ENCODE measurements at regions not wholly inside any gene's neighbourhood (a gene's known extent, or its start where the extent isn't known, plus 50 kb on each side); places are given as distances from the start of the nearest gene placed in this dataset.

DNA sequence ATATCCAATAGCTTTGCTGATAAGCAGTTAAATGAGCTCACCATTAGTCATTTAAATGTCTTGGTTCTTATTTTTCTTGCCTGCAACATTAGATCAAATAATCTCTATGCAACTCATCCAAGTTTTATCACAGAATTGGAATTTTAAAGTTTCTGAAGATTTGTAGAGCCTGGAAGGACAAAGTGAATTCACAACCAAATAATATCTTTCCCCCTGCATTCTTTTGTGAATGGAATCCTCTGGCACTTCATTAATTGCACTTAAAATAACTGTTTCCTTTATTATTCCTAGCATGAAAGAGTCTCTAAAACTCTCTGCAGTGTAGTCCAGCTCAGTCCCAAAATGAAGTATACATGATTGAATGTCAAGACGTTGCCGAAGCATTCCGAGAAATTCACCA is 345.6 kb upstream of the TGFBR2 start:
- TF ChIP-seq, protein P1, sequence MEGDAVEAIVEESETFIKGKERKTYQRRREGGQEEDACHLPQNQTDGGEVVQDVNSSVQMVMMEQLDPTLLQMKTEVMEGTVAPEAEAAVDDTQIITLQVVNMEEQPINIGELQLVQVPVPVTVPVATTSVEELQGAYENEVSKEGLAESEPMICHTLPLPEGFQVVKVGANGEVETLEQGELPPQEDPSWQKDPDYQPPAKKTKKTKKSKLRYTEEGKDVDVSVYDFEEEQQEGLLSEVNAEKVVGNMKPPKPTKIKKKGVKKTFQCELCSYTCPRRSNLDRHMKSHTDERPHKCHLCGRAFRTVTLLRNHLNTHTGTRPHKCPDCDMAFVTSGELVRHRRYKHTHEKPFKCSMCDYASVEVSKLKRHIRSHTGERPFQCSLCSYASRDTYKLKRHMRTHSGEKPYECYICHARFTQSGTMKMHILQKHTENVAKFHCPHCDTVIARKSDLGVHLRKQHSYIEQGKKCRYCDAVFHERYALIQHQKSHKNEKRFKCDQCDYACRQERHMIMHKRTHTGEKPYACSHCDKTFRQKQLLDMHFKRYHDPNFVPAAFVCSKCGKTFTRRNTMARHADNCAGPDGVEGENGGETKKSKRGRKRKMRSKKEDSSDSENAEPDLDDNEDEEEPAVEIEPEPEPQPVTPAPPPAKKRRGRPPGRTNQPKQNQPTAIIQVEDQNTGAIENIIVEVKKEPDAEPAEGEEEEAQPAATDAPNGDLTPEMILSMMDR (IDR thresholded peaks at IDR 0.05): no peak
- TF ChIP-seq POLR2AphosphoS5 (IDR thresholded peaks at IDR 0.05; ENCODE audit: low read depth, low read length): no peak
- TF ChIP-seq, protein P2, sequence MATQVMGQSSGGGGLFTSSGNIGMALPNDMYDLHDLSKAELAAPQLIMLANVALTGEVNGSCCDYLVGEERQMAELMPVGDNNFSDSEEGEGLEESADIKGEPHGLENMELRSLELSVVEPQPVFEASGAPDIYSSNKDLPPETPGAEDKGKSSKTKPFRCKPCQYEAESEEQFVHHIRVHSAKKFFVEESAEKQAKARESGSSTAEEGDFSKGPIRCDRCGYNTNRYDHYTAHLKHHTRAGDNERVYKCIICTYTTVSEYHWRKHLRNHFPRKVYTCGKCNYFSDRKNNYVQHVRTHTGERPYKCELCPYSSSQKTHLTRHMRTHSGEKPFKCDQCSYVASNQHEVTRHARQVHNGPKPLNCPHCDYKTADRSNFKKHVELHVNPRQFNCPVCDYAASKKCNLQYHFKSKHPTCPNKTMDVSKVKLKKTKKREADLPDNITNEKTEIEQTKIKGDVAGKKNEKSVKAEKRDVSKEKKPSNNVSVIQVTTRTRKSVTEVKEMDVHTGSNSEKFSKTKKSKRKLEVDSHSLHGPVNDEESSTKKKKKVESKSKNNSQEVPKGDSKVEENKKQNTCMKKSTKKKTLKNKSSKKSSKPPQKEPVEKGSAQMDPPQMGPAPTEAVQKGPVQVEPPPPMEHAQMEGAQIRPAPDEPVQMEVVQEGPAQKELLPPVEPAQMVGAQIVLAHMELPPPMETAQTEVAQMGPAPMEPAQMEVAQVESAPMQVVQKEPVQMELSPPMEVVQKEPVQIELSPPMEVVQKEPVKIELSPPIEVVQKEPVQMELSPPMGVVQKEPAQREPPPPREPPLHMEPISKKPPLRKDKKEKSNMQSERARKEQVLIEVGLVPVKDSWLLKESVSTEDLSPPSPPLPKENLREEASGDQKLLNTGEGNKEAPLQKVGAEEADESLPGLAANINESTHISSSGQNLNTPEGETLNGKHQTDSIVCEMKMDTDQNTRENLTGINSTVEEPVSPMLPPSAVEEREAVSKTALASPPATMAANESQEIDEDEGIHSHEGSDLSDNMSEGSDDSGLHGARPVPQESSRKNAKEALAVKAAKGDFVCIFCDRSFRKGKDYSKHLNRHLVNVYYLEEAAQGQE (IDR thresholded peaks at IDR 0.05; ENCODE audit: insufficient read depth in 1 of 2, low read depth in 2 of 2, low read length in 1 of 2): no peak

All from Panc1 (cell line).